HG03280 (cell line): ENCODE measurements at regions not wholly inside any gene's neighbourhood (a gene's known extent, or its start where the extent isn't known, plus 50 kb on each side); places are given as distances from the start of the nearest gene placed in this dataset.
"Not testable (repeated sequence)": the region's sequence is repeated elsewhere in the genome, so short reads cannot be mapped to it uniquely, and the experiment has no call there.

Experiments used
- ATAC-seq: cut with Tn5 transposase; IDR thresholded peaks from one replicate; pipeline ENCODE4 v1.9.1; 2021; ENCODE audit warnings: mild to moderate bottlenecking, moderate library complexity; ENCODE audit not compliant: unreplicated experiment

DNA sequence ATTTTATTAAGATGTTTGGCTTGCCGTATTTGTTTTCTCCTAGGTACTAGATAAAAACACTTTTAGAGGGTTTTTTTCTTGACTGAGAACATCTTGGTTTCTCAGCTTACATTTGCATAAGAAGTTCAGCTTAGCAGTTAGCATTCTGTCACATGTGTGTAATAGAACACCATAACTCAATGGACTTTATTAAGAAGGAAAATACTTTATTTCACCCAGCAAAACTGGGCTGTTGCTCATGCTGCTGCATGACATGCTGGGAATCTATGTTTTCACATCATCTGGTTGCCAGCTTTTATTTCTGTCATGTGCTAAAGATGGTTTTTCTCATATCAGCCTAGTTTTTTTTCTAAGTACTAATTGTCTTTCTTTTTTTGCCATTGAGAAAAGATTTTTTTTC lies 144.6 kb downstream of the UTRN start:
- ATAC-seq: no peak

DNA sequence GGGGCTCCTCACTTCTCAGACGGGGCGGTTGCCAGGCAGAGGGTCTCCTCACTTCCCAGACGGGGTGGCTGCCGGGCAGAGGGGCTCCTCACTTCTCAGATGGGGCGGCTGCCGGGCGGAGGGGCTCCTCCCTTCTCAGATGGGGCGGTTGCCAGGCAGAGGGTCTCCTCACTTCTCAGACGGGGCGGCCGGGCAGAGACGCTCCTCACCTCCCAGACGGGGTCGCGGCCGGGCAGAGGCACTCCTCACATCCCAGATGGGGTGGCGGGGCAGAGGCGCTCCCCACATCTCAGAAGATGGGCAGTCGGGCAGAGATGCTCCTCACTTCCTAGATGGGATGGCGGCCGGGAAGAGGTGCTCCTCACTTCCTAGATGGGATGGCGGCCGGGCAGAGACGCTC lies 148.3 kb downstream of the UTRN start:
- ATAC-seq: not testable (repeated sequence)

DNA sequence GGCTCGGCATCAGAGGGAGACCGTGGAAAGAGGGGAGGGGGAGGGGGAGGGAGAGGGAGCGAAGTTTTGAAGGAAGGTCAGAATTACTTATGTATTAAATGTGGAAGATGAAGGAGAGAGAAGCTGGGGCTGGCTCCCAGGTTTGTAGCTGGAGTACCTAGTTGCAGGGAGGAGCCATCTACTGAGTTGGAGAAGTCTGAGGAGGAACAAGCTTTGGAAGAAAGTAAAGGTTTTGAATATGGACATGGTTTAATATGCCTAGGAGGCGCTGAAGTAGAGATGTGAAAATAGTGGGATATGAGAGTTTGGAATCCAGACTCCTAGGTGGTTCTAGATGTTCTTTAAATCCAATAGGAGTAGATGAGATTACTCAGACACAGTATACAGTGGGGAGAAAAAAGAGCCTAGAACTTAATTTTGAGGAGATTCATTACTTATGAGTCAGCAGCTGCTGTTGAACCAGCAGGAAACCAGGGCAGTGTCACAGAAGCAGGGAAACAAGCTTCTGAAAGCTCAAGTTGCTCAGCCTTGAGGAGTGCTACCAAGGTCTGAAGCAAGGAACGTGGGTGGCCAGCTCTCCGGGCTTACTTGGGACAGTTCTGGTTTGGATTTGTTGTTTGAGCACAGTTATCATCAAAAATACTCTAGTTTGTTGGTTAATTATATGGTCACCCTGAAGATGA lies 149.3 kb downstream of the UTRN start:
- no peak for ATAC-seq

DNA sequence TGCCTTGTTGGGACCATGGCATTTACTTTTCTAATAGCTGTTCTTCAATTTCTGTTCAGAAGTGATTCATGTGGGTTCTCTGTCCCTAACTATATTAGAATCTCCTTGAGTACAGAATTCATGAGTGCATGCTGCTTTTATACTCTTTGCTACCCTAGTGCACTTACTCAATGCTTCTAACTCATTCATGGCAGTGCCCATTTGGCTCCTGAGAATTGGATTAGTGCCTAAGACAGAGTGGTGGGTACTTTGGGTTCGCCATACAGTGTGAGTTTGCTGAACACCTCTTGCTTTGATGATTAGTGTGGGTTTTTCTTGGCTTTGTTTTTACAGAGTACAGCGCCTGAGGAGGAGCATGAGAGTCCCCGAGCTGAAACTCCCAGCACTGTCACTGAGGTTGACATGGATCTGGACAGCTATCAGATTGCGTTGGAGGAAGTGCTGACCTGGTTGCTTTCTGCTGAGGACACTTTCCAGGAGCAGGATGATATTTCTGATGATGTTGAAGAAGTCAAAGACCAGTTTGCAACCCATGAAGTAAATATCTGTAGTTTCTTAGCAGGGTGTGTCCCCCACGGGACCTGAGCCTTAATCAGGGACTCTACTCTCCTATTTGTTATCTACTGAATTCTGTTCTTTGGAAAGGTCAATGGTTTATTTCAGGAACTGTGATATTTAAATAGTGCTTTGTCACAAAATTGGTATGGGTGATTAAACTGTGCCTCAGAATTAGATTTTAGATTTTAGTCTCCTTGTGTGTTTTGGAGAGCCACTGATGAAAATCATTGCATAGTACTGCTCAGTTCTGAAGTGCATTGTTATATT lies 150.7 kb downstream of the UTRN start:
- ATAC-seq: no peak

DNA sequence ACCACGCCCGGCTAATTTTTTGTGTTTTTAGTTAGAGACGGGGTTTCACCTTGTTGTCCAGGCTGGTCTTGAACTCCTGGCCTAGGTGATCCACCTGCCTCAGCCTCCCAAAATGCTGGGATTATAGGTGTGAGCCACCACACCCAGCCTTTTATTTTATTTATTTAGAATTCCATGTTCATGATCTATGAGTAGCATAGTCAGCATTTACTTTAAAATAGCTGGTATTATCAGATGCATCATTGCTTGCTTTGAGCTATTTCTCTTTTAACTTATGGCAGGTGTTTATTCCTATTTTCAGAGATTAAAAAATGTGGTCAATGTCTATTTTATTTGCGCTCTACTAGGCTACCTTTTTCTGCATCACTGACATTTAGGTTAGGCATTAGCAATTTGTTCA lies 152.0 kb downstream of the UTRN start:
- ATAC-seq: no peak

DNA sequence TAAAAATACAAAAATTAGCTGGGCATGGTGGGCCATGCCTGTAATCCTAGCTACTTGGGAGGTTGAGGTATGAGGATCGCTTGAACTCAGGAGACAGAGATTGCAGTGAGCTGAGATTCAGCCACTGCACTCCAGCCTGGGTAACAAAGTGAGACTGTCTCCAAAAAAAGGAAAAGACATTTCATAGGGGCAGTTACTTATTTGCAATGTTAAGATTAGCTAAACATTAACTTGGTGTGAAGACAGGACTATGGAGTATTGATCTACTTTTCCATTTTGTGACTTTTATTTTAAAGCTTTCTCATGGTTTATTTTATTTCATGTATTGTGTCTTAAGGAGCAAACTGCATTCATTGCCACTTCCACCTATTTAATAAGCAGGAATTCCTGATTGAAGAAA lies 153.0 kb downstream of the UTRN start:
- ATAC-seq: no peak

DNA sequence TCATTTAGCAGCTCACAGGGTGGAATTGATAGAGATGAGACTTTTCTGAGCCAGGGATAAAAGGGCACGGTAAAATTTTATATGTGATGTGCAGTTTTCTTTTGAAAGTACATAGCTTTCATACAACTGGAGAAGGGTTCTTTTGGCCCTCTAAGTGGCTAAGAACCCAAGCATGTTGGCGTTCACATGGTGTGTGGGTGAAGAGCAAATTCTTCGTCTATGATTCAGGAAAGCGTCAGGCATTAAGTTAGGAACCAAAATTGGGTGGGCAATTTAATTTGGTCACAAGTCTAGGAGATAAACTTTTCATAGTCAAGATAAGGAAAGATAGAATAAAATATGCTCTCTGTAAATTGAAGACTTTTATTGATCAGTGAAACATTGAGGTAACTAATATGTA lies 153.9 kb downstream of the UTRN start:
- ATAC-seq: no peak

DNA sequence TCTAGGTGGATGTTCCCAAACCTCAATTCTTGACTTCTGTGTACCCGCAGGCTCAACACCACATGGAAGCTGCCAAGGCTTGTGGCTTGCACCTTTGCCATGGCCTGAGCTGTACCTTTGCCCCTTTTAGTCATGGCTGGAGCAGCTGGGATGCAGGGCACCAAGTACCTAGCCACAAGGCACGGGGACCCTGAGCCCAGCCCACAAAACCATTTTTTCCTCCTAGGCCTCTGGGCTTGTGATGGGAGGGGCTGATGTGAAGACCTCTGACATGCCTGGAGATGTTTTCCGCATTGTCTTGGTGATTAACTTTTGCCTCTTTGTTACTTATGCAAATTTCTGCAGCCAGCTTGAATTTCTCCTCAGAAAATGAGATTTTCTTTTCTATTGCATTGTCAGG lies 156.7 kb downstream of the UTRN start:
- not testable (repeated sequence) for ATAC-seq

DNA sequence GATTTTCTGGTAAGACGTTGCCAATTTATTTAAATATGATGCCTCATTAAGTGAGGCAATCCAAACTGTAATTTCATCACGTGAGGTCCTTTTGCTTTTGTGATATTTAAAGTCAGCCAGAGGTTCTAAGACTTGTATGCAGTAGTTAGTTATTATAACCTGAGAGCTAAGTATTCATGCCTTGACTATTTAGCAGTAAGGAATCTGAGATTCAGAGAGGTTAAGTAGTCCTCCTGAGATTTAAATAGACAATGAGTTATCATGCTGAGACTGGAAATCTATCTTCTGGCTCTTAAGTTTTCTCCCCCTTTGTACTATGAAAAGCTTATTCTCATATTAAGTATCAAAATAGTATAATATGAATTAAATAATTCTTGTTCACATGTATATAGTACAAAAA lies 158.0 kb downstream of the UTRN start:
- no peak for ATAC-seq

DNA sequence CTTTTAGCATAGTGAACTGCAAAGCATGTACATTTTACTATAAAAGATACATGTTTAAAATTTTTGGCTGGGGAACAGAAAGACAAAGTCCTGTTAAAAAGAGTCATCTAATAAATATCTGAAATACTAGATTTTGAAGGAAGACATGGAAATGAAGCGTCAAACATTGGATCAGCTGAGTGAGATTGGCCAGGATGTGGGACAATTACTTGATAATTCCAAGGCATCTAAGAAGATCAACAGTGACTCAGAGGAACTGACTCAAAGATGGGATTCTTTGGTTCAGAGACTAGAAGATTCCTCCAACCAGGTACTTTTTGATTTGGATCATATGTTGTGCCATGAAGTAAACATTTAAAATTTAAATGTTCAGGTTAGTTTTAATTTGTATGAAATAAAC lies 162.3 kb downstream of the UTRN start:
- no peak for ATAC-seq

DNA sequence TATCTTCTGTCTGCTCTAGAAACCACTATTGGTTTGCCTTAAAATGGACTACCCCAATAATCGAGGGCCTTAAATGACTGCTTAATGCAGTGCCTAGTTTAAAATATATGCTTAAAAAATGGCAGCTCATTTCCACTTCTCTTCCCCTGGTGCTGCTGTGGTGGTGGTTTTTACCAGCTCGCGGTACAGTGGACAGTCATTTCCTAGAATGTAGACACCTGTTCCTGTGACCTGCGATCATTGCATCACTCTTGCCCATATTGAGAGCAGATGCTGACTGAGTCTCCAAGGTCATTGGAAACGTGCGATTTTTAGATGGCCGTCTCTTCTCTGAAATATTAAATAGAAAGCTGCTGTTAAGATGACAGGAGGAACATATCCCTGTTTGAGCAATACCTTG lies 164.1 kb downstream of the UTRN start:
- ATAC-seq: no peak

DNA sequence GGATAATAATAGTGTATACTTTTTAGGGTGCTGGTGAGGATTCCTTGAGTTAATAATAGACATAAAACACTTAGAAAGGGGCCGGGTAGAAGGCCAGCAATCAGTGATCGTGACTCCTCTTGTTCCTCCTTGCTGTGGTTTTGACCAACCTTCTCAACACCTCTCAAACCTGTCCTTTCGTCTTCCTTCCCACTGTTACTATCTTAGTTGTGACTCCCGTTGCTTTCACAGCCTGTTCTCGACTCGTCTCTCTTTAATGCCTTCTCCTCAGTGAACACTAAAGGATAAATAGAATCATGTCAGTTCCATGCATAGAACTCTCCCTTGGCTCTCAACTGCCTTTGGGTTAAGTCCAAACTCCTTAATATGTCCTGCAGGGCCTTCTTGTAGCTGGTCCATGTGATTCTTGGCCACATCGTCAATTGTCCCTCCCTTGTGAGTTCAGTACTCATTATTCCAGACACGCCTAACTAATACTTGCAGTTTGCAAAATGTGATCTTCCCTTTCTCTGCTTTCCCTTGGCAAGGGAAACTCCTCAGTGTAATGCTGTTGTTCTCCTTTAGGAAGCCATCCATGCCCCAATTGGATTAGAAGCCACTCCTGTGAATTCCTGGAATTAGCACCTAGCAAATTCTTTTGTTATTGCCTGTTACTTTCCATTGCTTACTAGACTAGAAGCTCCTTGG lies 164.9 kb downstream of the UTRN start:
- ATAC-seq: no peak

DNA sequence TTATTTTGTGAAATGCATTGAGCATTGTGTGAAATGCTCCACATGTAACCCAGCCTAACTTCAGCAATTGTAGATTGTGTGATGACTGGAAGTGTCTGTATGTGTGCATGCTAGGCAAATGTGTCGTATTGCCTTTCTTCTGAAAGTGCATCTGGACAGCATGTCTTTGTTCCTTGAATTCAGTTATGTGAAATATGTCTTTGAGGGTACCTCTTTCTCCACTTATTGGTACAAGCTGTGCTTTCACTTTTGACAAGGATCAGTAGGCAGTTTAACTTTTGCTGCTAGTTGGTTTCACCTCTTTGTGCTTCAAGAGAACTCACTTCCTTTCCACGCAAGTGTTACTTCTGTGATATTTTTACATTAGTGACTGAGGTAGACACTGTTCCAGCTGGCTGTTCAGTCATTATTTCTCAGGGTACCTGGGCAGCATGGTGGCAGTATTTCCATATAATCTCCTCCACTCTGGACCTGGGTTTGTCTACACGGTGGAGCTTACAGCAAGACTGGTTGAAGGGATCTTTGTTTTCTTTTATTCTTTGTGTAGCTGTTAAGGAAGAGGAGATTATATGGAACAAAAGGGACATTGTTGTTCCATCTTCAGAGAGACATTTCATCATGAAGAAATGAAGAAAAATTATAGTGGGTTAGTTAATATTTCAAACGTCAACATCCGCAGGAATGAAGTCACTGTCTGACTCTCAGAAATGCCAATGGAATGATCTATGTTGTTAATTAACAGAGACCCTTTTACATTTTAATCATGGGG lies 175.4 kb downstream of the UTRN start:
- peak; percentile 86 for ATAC-seq

DNA sequence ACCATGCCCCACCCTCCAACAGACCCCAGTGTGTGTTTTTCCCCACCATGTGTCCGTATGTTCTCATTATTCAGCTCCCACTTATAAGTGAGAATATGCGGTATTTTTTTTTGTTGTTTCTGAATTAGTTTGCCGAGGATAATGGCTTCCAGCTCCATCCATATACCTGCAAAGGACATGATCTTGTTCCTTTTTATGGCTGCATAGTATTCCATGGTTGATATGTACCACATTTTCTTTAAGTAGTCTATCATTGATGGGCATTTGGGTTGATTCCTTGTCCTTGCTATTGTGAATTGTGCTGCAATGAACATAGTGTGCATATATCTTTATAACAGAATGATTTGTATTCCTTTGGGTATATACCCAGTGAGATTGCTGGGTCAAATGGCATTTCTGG lies 176.9 kb downstream of the UTRN start:
- ATAC-seq: no peak

DNA sequence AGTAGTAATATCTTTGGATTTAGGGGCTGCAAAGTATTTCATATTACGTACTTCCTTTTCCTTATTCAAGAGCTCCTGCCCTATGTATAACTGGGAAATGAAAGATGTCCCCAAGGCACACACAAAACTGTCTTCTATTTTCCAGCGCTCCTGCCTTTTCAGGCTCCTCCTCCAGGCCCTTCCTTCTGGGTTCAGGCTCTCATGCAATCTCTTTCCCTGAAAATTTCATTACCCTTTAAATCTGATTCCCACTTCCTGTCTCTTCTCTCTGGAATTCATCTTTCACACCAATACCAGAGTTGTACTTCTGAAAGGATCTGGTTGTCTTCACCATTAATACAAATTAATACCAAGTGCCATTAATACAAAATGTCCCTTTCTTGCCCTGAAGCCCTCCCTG lies 181.6 kb downstream of the UTRN start:
- no peak for ATAC-seq

DNA sequence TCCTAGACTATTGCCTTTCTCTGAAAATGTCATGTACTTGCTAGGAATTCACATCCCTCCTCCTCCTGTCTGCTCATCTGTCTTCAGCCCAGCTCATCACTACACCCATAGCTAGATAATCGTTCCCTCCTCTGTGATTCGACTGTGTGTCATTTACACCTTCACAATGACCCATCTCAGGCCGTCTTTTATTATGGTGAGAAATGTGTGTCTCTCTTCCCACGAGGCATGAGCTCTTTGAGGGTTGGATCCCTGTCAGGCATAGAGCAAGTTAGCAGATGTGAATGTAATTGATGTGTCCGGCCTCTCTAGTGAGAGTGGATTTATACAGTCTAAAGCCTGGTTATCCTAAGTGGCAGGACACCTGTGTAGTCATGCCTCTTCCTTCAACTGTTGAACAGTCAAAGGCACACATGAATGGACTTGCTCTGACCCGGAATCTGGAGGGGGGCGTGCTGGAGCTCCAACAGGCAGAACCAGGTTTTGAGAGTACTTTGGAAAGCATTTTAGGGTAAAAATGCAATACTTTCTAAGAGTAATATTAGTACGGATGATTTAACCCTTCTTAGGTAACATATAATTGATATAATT lies 182.1 kb downstream of the UTRN start:
- no peak for ATAC-seq

DNA sequence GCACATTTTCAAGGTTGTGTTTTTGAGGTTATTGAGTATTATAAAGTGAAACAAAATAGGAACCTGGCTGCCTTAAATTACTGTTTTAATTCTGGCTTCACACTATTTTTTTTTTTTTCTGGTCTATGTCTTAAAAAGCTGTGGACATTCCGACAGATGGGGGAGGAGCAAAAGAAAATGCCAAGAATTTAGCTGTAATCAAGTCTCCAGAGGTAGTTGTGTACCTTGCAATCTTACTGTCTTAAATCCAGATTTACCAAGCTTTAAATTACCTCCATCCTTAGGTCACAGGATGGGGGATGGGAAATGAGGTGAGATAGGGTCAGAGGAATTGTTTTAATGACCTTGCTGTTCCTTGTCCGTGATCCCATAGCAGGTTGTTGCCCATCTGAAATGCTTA lies 182.8 kb downstream of the UTRN start:
- no peak for ATAC-seq

DNA sequence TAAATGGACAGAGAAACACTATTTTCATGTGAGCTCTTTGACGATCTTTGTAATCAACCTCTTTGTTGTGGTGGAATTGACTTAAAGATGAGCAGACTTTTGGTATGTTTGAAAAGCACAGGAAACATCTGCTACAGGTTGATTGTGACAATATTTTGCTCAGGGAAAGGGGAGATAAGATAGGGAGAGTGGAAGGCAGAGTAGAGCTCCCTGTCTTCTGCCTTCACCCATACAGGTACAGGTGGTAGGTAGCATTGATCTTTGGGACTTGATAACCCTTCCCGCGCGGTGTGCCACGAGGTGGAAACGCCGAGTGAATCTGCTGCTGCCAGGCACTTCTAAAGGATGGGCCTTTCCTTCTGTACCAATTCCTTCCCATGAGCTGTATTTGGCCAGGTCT lies 183.6 kb downstream of the UTRN start:
- ATAC-seq: no peak

DNA sequence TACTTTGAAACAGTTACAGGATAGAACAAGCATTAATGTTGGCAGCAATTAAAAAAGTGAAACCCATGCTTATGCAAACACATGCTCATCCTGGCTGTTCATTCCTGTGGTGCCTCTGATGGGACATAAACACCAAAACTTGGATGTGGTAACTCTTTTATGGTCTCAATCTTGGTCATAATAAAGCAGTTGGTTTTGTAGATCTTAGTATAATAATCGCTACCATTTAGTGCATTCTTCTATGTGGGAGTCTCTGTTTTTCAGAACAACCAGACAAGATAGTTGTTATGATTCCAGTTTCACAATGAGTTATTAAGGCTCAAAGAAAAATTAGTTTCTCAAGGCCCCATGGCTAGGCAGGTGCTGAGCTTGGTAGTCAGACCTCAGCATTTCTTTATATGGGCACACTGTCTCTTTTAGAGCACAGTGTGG lies 184.0 kb downstream of the UTRN start:
- ATAC-seq: peak; percentile 73

DNA sequence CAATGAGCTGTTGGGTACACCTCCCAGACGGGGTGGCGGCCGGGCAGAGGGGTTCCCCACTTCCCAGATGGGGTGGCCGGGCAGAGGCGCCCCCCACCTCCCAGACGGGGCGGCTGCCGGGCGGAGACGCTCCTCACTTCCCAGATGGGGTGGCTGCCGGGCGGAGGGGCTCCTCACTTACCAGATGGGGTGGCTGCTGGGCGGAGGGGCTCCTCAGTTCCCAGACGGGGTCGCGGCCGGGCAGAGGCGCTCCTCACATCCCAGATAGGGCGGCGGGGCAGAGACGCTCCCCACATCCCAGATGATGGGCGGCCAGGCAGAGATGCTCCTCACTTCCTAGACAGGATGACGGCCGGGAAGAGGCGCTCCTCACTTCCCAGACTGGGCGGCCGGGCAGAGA lies 185.1 kb downstream of the UTRN start:
- not testable (repeated sequence) for ATAC-seq

DNA sequence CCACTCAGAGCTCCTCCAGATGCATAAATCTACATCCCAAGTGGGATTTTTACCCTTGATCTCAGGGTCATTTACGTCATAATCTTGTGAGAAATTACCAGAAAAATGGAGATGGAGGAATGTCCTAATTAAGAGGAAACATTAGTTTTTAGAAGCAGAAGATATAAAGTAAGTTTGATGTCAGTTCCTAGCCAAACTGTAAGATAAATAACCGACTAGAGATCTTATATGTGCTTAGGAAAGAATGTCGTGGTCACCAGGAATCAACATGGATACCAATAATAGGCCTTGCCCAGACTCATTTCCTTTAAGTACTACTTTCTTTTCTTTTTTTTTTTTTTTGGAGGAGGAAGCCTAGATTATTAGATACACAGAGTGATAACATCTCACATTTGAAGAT lies 186.9 kb downstream of the UTRN start:
- no peak for ATAC-seq
